ENCODE measurements at regions not wholly inside any gene's neighbourhood (a gene's known extent, or its start where the extent isn't known, plus 50 kb on each side); places are given as distances from the start of the nearest gene placed in this dataset.

GRCh38 chr18:73791081-73791480, 356.6 kb downstream of the FBXO15 start:
- peak; percentile 12 for DNase-seq (ENCODE audit: low read depth, low spot score)

DNA sequence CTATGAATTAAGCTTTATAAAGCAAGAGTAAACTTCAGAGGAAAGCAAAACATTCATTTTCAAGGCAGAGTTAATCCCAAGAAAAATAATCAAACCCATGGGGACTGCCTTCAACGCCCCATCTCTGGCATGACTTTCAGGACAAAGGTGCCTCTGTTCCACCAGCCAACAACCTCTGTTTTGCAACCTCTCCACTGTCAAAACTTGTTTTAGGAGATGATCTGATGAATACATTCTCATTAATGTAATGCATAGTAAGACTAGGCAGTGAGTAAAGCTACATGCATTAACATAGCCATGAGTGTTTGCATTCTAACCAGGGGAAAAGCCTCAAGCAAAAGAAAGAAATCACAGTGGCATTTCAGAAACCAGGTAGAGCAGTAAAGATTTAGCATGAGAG, 357.0 kb downstream of the FBXO15 start:
- no peak for DNase-seq (ENCODE audit: low read depth, low spot score)

DNA sequence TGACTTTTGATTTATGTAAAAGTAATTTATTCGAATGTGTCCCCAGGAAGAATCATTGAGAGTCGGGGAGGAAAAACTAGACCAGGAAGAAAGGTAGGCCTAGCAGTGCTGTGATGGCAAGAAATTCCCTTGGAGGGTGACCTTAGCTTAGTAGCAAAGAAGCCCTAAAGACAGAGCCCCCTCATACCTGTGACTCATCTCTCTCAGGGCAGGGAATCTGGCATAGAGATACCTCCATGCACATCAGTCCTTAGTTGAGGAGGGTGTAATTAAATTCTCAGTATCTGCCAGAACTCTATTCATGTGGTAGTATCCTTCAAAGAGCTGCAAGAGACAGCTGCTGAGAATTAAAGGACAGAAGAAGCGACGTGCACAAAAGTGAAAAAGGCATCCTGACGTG, 360.3 kb downstream of the FBXO15 start:
- DNase-seq (ENCODE audit: low read depth, low spot score) = no peak

- no peak for DNase-seq (ENCODE audit: low read depth, low spot score)
These were observed 362.3 kb downstream of the FBXO15 start for GRCh38 chr18:73785300-73785699.

- DNase-seq (ENCODE audit: low read depth, low spot score) = no peak
These were observed 362.8 kb downstream of the FBXO15 start for GRCh38 chr18:73784853-73785252.

- no peak for DNase-seq (ENCODE audit: low read depth, low spot score)
These were observed 365.2 kb downstream of the FBXO15 start for GRCh38 chr18:73782405-73782804.

DNA sequence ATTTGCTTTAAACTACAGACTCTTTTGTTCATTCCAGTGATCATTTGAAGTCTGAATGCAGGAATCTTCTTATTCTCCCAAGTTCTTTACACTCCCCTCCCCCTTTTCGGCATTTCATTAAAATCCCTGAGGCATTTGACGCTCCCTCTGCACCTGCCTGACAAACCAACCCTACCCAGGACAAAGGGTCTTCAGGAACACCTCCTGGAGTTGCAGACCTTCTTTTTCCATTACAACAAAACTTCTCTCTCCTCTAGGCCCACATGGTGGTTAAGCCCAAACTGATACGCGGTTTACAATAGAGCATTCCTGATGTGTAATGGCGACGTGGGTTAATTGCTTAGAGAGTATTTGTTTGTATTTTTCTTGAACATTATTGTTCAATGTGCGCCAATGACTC, 367.4 kb downstream of the FBXO15 start:
- DNase-seq (ENCODE audit: low read depth, low spot score) = no peak

DNA sequence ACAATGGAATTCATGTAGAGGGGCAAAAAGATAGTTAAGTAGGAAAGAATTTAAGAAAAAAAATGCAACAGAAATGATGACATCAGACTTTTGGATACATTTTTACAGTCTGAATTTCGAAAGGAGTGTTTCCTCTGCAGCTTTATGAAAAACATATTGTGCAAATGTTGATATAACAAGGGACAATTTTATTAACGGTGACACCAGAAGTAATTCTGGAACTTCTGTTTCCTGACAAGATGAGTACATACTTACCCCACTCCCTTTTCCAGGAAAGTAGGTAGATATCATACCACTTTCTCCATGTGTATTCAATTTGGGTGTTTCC, 369.6 kb downstream of the FBXO15 start:
- DNase-seq (ENCODE audit: low read depth, low spot score) = no peak

DNA sequence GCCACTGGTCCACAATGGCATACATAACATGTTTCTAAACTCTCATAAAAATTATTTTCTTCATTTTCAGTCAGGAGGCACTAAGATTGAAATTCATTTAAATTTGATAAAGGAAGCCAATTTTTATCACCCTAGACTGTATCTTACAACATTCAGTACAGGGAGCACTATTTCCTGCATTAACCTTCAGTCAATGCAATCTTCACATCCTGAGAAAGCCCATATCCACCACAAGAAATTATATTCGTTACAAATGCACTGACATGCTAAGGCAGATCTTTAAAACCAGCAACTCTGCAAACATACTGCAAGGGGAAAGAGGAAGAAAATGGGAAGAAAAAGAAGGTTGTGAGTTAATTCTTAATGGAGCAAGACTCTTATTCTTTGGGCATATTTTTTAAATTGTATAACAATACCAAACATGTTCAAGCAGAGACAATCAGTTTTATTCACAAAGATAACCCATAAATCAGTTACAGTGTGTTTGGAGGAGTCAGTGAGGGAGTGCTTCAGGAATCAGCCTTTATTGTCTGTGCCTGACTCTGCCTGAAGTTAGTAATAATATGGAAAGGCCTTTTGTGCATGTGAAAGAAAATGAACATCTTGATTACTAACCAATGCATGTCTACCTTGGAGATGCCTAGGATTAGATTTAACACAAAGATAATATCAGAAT, 370.1 kb downstream of the FBXO15 start:
- DNase-seq (ENCODE audit: low read depth, low spot score) = no peak

DNA sequence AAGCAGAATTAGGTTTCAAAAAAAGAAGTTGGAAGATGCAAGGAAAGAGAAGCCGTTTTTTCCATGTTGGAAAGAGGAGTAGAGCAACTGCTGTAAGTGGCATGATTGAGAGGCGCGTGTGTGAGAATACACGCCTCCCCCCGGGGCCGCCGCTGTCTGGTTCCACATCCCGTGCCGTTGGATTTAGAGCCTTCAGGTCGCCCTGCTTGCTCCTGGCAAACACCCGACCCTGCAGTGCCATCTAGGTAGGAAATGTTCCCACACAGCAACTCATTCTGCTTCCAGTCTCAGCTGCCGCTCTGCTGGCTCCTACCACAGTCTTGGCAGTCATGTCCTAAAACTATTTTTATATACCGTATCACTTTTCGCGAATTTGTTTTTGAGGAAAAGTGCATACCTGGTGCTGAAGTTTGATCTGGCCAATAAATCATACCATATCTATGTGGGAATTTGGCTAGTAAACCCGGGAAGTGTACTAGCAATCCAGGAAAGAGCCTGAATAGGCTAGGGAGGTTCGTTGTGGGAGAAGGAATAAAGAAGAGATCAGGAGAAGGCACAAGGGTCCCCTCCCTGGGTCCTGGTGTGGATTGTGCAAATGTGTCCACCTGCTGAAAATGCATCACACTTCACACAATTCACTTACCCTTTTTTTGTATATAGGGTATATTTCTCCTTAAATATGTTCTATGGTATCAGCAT, 372.7 kb downstream of the FBXO15 start:
- no peak for DNase-seq (ENCODE audit: low read depth, low spot score)

GRCh38 chr18:73768043-73768442, 379.6 kb downstream of the FBXO15 start:
- DNase-seq (ENCODE audit: low read depth, low spot score) = no peak

DNA sequence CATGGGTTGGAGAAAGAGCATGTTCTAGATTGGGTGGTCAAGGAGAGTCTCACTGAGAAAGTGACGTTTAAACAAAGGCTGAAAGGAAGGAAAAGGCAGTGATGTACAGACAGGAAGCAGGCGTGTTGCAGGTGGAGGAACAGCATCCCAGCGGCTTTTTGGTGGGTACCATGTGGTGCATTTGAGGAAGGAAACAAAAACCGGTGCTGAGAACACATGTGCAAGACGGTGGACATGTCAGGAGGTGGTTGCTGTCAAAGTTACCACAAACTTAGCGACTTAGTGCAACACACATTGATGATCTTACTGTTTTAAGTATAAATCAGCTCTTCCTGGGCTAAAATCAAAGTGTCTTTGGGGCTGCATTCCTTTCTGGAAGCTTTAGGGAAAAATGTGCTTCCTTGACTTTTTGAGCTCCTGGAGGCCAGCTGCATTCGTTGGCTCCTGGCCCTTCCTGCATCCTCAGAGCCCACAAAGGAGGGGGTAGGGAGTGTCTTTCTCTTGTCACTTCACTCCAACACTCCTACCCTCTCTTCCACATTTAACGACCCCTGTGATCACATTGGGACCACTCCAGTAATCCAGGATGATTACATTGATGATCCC, 380.6 kb downstream of the FBXO15 start:
- no peak for DNase-seq (ENCODE audit: low read depth, low spot score)

DNA sequence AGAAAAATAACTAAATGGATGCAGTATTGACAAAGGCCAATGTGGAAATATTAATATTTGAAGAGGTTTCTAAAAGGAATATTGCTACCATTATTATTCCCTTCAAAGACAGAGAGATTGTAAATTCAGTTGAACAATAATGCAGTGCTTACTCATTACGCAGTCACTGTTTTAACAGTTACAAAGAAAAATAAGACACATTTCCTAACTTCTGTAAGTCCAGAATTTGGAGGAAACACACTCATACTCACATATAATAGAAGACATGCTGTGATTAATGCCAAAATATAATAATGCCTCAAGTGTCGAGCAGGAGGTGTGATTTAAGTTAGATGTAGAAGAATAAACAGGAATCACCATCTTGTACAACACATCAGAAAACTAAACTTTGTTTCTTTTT, 389.2 kb downstream of the FBXO15 start:
- no peak for DNase-seq (ENCODE audit: low read depth, low spot score)

GRCh38 chr18:73756256-73757091, 391.2 kb downstream of the FBXO15 start:
- peak; percentile 32 for DNase-seq (ENCODE audit: low read depth, low spot score)

DNA sequence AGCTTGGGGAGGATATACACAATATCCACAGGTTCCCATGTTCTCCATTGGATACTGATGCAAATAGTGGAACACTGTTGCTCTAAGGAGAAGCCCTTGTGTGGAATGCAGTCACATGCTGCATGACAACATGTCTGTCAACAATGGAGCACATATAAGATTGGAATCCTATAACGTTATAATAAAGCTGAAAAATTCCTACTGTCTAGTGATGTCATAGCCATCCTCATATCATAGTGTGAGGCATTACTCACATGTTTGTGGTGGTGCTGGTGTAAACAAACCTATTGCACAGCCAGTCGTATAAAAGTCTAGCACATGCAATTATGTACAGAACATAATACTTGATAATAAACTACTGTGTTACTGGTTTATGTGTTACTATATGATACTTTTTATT, 394.7 kb downstream of the FBXO15 start:
- DNase-seq (ENCODE audit: low read depth, low spot score) = no peak

GRCh38 chr18:73752546-73752945, 395.1 kb downstream of the FBXO15 start:
- no peak for DNase-seq (ENCODE audit: low read depth, low spot score)

DNA sequence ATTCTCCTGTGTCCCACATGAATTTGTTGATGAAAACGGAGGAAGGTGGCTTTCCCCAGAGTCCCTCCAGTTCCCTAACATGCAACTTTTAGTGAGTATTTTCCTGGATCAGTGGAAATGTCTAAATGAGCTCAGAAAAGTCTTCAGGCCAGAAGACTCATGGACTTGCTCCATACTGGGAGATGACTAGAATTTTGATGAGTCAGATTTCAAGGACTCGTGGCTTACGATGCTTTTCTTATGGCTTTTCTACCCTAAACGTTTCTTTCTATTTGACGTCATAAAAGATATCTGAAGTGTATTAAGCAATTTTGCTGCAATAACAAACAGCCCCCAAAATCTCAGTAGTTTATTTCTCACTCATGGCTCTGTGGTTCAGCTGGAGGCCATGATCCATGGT, 397.6 kb downstream of the FBXO15 start:
- DNase-seq (ENCODE audit: low read depth, low spot score) = no peak

- DNase-seq (ENCODE audit: low read depth, low spot score) = no peak
These were observed 398.3 kb downstream of the FBXO15 start for GRCh38 chr18:73749304-73749703.

DNA sequence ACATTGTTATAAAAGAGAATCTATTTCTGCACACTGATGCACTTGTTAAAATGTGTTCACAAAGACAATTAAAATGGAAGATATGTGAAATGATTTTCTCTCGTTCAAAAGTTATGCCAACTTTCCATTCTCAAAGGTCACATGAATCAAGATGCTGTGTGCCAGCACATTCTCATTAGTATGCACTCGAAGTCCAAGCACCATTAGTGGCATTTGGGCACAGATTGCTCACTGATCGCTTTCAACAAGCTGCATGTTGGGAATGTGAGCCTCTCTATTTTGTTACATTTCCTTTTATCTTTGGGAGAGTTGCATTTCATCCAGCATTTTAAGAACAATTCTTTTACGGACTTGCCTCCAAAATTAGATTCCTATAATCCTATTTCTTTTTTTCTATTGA, 398.9 kb downstream of the FBXO15 start:
- DNase-seq (ENCODE audit: low read depth, low spot score) = no peak

GRCh38 chr18:73746101-73746500, 401.5 kb downstream of the FBXO15 start:
- DNase-seq (ENCODE audit: low read depth, low spot score) = no peak

- no peak for DNase-seq (ENCODE audit: low read depth, low spot score)
These were observed 404.7 kb downstream of the FBXO15 start for GRCh38 chr18:73742957-73743356.

DNA sequence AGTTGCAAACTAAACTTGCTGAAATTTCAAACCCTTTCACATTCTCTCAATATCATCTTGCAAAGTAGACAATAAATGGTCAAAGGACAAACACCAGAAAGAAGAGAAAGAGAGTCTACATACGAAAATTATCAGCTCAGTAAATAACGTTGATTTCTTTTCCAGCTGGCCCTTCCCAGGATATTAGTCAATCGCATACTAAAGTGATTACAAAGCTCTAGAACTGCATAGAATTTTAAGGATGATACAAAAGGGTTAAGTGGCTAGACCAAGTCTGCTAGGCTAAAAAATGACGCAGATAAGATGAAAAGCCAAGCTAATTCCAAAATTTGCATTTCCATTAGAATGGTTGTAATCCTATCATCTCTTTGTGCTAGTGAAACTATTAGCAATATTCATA, 405.7 kb downstream of the FBXO15 start:
- DNase-seq (ENCODE audit: low read depth, low spot score) = no peak

Data from brain pericyte (primary cell).